HT-29 (cell line): ENCODE measurements at regions not wholly inside any gene's neighbourhood (a gene's known extent, or its start where the extent isn't known, plus 50 kb on each side); places are given as distances from the start of the nearest gene placed in this dataset.

Experiments used
- DNase-seq: peaks from one replicate; pipeline ENCODE4 v3.0.0-alpha.2; 2015; ENCODE audit warnings: low spot score

DNA sequence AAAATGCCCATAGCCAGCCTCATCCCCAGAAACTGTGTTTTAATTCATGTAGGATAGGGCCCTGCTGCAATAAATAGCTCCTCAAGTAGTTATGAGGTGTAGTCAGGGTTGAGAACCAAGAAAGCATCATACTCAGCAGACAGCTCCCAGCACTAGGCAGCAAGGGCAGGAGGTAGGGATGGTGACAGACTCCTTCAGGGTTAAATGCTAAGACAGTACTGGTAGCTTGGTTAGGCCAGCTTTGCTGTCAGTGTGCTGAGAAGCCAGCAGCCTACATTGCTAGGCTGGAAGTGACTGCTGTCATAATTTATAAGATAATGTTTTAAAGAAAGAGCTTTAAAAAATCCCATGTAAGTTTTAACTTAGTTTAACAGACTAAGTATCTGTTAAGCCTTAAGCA, 113.9 kb upstream of the IMMP2L start:
- no peak for DNase-seq

DNA sequence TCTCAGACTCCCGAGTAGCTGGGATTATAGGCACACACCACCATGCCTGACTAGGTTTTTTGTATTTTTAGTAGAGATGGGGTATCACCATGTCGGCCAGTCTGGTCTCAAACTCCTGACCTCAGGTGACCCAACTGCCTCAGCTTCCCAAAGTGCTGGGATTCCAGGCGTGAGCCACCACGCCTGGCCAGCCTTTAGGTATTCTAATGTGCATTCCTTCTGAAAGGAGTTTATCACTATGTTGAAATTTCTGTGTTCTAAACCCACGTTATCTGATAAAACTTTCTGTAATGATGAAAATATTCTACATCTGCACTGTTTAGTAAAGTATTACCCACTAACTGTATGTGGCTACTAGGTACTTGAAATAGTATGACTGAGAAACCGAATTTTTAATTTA, 110.6 kb upstream of the IMMP2L start:
- DNase-seq: no peak

DNA sequence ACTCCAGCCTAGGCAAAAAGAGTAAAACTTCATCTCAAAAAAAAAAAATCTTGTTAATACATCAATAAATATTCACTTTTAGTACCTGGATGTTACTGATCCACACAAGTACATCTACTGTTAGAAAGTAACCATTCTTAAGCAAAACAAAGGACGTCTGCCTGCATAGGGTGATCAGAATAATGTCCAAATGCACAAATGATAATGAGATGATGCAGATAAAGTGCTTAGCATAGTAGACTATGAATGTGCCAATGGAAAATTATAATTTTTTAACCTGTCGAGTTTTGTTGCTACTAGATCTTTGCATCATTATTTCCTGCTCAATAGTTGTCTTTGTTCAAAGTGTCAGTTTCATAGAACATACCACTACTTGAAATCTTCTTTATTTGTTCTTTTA, 109.6 kb upstream of the IMMP2L start:
- DNase-seq: no peak

DNA sequence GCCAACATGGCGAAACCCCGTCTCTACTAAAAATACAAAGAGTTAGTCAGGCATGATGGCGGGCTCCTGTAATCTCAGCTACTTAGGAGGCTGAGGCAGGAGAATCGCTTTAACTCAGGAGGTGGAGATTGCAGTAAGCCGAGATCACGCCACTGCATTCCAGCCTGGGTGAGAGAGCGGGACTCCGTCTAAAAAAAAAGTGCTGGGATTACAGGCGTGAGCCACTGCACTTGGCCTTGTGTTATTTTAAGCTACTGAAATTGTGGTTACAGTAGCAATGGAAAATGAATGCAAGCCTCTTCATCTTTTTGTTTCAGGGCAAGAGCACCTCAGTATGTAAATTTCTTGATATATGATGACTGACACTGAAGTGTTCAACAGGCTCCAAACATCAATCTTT, 106.4 kb upstream of the IMMP2L start:
- DNase-seq: no peak

GRCh38 chr7:111667488-111667887, 105.2 kb upstream of the IMMP2L start:
- DNase-seq: no peak

- DNase-seq: no peak
Measured at GRCh38 chr7:111666260-111666659, 104.0 kb upstream of the IMMP2L start.

- no peak for DNase-seq
Measured at GRCh38 chr7:111663771-111664170, 101.5 kb upstream of the IMMP2L start.

- no peak for DNase-seq
Measured at GRCh38 chr7:111662386-111662785, 100.1 kb upstream of the IMMP2L start.

GRCh38 chr7:111660478-111660877, 98.2 kb upstream of the IMMP2L start:
- no peak for DNase-seq

GRCh38 chr7:111658546-111658945, 96.3 kb upstream of the IMMP2L start:
- no peak for DNase-seq

DNA sequence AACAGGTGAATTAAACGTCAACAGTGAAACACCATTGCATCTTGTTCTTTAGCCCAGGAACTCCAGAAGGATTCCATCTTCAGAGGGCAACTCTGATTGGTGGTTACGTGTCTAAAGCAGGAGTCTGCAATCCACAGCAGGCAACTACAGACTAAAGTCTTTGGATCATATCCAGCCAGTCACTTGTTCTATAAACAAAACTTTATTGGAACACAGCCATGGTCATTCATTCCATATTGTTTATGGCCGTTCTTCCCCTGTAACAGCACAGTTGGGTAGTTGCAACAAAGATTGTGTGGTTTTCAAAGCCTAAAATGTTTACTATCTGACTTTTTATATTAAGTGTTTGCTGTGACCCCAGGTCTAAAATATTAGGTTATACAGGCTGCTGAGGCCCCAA, 94.7 kb upstream of the IMMP2L start:
- DNase-seq: no peak

GRCh38 chr7:111654343-111654742, 92.1 kb upstream of the IMMP2L start:
- no peak for DNase-seq

- no peak for DNase-seq
Measured at GRCh38 chr7:111653846-111654245, 91.6 kb upstream of the IMMP2L start.

- DNase-seq: peak; percentile 64
Measured at GRCh38 chr7:111650456-111650999, 88.2 kb upstream of the IMMP2L start.

GRCh38 chr7:111647881-111648280, 85.6 kb upstream of the IMMP2L start:
- no peak for DNase-seq

GRCh38 chr7:111644595-111644994, 82.3 kb upstream of the IMMP2L start:
- DNase-seq: peak; percentile 7

DNA sequence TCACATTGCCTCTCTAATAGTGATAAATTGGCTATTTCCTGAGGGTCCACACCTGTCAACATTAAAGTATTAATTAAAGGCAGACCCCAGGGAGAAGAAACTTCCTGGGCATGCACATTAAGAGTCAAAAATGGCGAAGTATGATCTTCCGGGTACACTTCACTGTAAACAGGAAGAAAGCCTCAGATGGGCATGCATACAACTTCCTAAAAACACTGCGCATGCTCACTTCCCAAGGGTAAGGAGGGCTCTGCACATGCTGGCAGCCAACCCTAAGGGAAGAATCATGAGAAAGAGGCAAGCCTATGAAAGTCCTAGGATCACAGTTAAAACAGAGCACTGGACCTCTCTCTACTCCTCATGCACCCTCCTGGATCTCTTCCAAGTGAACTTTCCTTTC, 80.1 kb upstream of the IMMP2L start:
- no peak for DNase-seq

DNA sequence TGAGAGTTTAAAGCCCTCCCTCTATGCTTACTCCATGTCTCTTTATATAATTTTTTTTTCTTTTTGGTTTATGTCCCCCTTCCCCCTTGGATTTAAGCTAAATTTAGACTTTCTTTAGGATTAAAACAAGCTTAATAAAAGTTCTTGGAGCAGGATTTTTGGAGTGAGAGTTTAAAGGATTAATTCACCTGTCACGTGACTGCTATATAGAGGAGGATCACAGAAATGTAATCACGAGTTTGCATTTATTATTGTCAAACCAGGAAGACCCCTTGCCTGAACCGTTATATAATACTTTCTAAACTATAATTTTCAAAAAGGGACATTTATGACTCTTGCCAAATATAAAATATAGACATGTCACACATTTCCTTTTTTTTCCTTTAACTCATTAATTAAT, 78.1 kb upstream of the IMMP2L start:
- no peak for DNase-seq

- no peak for DNase-seq
Measured at GRCh38 chr7:111639934-111640333, 77.6 kb upstream of the IMMP2L start.

- no peak for DNase-seq
Measured at GRCh38 chr7:111638078-111638477, 75.8 kb upstream of the IMMP2L start.

GRCh38 chr7:111633878-111634277, 71.6 kb upstream of the IMMP2L start:
- no peak for DNase-seq

- no peak for DNase-seq
Measured at GRCh38 chr7:111630862-111631261, 68.6 kb upstream of the IMMP2L start.

DNA sequence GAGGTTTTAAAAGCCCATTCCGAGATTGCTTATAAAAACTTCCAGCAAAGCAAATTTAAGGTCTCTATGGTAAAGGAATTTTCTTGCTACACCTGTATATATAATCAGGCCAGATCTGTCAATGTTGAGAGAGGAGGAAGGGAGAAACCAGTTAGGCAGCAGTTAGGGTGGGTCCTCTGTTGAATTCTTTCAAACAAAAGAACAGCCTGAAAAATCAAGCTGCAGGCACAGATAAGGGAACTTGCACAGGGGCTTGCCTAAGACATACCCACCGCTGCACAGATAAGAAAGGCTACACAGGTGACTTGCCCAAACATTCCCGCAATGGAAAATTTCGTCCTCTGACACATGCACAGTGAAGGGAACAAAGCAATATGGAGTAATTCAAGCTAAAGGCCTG, 59.8 kb upstream of the IMMP2L start:
- no peak for DNase-seq
